ENCODE measurements at regions not wholly inside any gene's neighbourhood (a gene's known extent, or its start where the extent isn't known, plus 50 kb on each side); places are given as distances from the start of the nearest gene placed in this dataset.

GRCh38 chr7:13476881-13477444, 512.5 kb downstream of the ETV1 start:
- TF ChIP-seq EP300 (IDR thresholded peaks at IDR 0.05): no peak
- no peak for TF ChIP-seq CTCF (IDR thresholded peaks at IDR 0.05)
- no peak for TF ChIP-seq POLR2A (IDR thresholded peaks at IDR 0.05)
- no peak for TF ChIP-seq POLR2AphosphoS5 (IDR thresholded peaks at IDR 0.05)
- Histone ChIP-seq H3K9me3 (no peaks in the 10 kb centered on the region), H3K27me3 (no peaks in the 10 kb centered on the region), H3K27ac (no peak overlapping the region), H3K4me3 (no peak overlapping the region), H3K36me3 (no peaks in the 10 kb centered on the region), H3K4me1 (no peaks in the 10 kb centered on the region)
- DNase-seq (ENCODE audit: low spot score in 2 of 2): no peak
- 76% methylated on average over 2 of the region's 2 CpGs for WGBS

- TF ChIP-seq EP300 (IDR thresholded peaks at IDR 0.05) (no peak), POLR2A (IDR thresholded peaks at IDR 0.05) (no peak), POLR2AphosphoS5 (IDR thresholded peaks at IDR 0.05) (no peak), CTCF (IDR thresholded peaks at IDR 0.05) (no peak)
- Histone ChIP-seq H3K4me1 (no peaks in the 10 kb centered on the region), H3K36me3 (no peaks in the 10 kb centered on the region), H3K9me3 (peaks cover 10% of the 10 kb centered on the region), H3K27ac (no peak overlapping the region), H3K4me3 (no peak overlapping the region), H3K27me3 (no peaks in the 10 kb centered on the region)
- no peak for DNase-seq (ENCODE audit: low spot score in 2 of 2)
- WGBS: 81% methylated on average over 6 of the region's 6 CpGs
Measured at GRCh38 chr7:13489386-13489785, 500.1 kb downstream of the ETV1 start.

- H3K27me3 ChIP-seq: no peaks in the 10 kb centered on the region
- no peaks in the 10 kb centered on the region for H3K4me1 ChIP-seq
- no peaks in the 10 kb centered on the region for H3K36me3 ChIP-seq
- no peaks in the 10 kb centered on the region for H3K9me3 ChIP-seq
- TF ChIP-seq CTCF (IDR thresholded peaks at IDR 0.05): no peak
- no peak overlapping the region for H3K27ac ChIP-seq
- DNase-seq (ENCODE audit: low spot score in 2 of 2): no peak
- H3K4me3 ChIP-seq: no peak overlapping the region
Measured at GRCh38 chr7:13496976-13497375, 492.5 kb downstream of the ETV1 start.

GRCh38 chr7:13508586-13508985, 480.9 kb downstream of the ETV1 start:
- WGBS: 51% methylated on average over 1 of the region's 1 CpG
- no peaks in the 10 kb centered on the region for H3K4me1 ChIP-seq
- TF ChIP-seq EP300 (IDR thresholded peaks at IDR 0.05): no peak
- TF ChIP-seq CTCF (IDR thresholded peaks at IDR 0.05): no peak
- TF ChIP-seq POLR2AphosphoS5 (IDR thresholded peaks at IDR 0.05): no peak
- TF ChIP-seq POLR2A (IDR thresholded peaks at IDR 0.05): no peak

GRCh38 chr7:13518738-13519137, 470.7 kb downstream of the ETV1 start:
- 93% methylated on average over 1 of the region's 1 CpG for WGBS
- no peaks in the 10 kb centered on the region for H3K36me3 ChIP-seq
- no peaks in the 10 kb centered on the region for H3K9me3 ChIP-seq
- peaks cover 7% of the 10 kb centered on the region for H3K4me1 ChIP-seq
- TF ChIP-seq EP300 (IDR thresholded peaks at IDR 0.05) (no peak), CTCF (IDR thresholded peaks at IDR 0.05) (no peak), POLR2A (IDR thresholded peaks at IDR 0.05) (no peak), POLR2AphosphoS5 (IDR thresholded peaks at IDR 0.05) (no peak)
- no peaks in the 10 kb centered on the region for H3K27me3 ChIP-seq
- no peak for DNase-seq (ENCODE audit: low spot score in 2 of 2)
- H3K4me3 ChIP-seq: no peak overlapping the region
- no peak overlapping the region for H3K27ac ChIP-seq

More at GRCh38 chr7:13508586-13508985, 480.9 kb downstream of the ETV1 start:
- no peaks in the 10 kb centered on the region for H3K27me3 ChIP-seq
- DNase-seq (ENCODE audit: low spot score in 2 of 2): no peak
- no peaks in the 10 kb centered on the region for H3K9me3 ChIP-seq
- H3K4me3 ChIP-seq: no peak overlapping the region
- H3K36me3 ChIP-seq: no peaks in the 10 kb centered on the region
- no peak overlapping the region for H3K27ac ChIP-seq

Data from suprapubic skin (tissue), 4 donors.